Loucy (cell line): ENCODE measurements at regions not wholly inside any gene's neighbourhood (a gene's known extent, or its start where the extent isn't known, plus 50 kb on each side); places are given as distances from the start of the nearest gene placed in this dataset.
"Not testable (repeated sequence)": the region's sequence is repeated elsewhere in the genome, so short reads cannot be mapped to it uniquely, and the experiment has no call there.

Experiments
- CTCF ChIP-seq: fragments of 200-600 bp; sonication (generic); conservative IDR thresholded peaks from 2 replicates; pipeline ENCODE4 v1.5.1; 2014; ENCODE audit warnings: mild to moderate bottlenecking, antibody characterized with exemption, low read length
- EZH2phosphoT487 ChIP-seq: fragments of 200-600 bp; IDR thresholded peaks from 2 replicates; pipeline ENCODE4 v1.6.1; 2018; ENCODE audit warnings: antibody characterized with exemption, mild to moderate bottlenecking, moderate library complexity, borderline replicate concordance

- TF ChIP-seq CTCF, EZH2phosphoT487: not testable (repeated sequence)
These were observed 100.0 kb upstream of the PNPT1 start for GRCh38 chr2:55793602-55794001.
